Inferior parietal cortex (tissue), 1 donor: ENCODE measurements at regions not wholly inside any gene's neighbourhood (a gene's known extent, or its start where the extent isn't known, plus 50 kb on each side); places are given as distances from the start of the nearest gene placed in this dataset.
"Not testable (repeated sequence)": the region's sequence is repeated elsewhere in the genome, so short reads cannot be mapped to it uniquely, and the experiment has no call there.

ENCODE experiments used
- DNase-seq: peaks from one replicate; pipeline ENCODE4 v3.0.0-alpha.2; 2016; ENCODE audit errors: extremely low spot score

- DNase-seq = no peak
Observed at GRCh38 chr3:118239253-118239652, 795.4 kb downstream of the IGSF11 start.

GRCh38 chr3:118244761-118245160, 789.9 kb downstream of the IGSF11 start:
- no peak for DNase-seq

- no peak for DNase-seq
Observed at GRCh38 chr3:118245312-118245711, 789.3 kb downstream of the IGSF11 start.

DNA sequence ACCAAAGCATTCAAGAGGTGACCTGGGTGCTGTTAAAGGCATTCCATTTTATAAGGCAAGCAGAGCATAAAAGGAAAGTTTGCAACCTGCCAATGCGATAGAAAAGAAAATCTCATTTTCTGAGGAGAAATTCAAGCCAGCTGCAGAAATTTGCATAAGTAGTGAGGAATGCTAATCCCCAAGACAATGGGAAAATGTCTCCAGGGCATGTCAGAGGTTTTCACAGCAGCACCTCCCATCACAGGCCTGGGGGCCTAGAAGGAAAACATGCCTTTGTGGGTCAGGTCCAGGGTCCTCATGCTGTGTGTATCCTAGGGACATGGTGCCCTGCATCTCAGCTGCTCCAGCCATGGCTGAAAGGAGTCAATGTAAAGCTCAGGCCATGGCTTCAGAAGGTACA, 775.8 kb downstream of the IGSF11 start:
- not testable (repeated sequence) for DNase-seq

DNA sequence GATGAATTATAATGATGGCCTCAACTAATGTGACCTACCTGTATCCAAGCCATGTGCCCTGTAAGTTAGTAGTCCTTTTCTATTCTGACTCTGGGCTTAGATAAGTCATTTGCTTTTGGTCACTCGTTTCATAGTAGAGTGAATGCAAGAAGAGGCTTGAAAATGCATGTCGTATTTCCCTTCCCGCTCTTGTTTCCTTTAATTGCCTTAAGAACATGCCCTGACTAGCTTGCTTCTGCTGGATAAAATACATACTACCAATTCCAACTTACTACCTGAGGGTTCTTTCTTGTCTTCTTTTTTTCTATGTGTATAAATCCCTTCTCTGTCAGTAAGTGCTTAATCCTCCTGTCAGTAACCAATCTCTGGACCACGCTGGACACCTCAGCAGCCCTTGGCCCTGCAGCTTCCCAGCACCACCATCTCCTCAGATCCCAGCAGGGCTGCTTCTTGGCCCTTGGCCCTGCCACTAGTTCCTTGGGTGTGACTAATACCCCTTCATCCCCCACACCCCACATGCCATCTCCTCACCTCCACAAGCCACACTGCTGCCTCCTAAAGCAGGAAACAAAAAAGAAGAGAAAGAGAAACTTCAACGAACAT, 771.7 kb downstream of the IGSF11 start:
- no peak for DNase-seq

- DNase-seq = no peak
Observed at GRCh38 chr3:118267588-118267987, 767.1 kb downstream of the IGSF11 start.

DNA sequence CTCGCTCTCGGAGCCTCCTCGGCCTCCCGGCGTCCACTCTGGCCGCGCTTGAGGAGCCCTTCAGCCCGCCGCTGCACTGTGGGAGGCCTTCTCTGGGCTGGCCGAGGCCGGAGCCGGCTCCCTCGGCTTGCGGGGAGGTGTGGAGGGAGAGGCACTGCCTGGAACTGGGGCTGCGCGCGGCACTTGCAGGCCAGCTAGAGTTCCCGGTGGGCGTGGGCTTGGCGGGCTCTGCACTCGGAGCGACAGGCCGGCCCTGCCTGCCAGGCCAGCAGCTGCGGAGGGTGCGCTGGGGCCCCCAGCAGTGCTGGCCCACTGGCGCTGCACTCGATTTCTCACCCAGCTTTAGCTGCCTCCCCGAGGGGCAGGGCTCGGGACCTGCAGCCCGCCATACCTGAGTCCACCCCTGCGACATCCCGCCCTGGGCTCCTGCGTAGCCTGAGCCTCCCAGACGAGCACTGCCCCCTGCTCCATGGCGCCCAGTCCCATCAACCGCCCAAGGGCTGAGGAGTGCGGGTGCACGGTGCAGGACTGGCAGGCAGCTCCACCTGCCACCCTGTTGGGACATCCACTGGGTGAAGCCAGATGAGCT, 765.0 kb downstream of the IGSF11 start:
- DNase-seq = no peak

DNA sequence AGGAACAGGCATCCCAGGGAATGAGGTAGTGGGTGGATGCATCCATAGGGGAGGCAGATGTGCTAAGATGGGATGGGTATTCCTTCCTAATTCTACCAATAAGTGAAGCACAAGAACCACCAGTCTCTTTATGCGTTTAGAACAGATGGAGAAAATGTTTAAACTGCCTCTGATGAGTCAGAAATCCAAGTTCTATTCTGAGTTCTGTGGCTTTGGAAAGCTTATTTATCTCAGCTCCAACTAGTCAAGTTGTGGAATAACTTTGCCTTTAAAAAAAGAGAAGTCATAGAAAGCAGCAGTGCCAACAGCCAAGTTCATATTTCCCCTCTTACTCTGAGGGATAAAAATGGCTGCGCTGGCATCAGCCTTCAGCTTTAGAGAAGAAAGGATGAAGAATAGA, 761.7 kb downstream of the IGSF11 start:
- DNase-seq = peak; percentile 56

DNA sequence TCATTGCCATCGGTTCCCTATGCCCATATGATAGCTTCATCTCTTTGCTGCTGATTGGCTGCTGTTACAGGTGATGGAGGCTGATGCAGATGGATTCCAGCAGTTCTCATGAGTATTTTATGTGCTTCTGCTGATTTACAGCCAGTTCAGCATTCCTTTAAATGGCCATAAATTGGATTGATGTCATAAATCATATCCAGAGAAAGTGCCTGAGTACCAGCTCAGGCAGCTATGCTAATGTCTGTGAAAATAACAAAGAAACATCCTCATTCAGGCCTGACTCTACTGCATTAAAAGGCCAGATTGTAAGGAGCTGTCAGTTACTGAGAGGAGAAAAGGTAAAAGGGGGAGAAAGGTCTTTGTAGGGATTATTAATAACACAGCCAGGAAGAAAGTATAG, 756.8 kb downstream of the IGSF11 start:
- no peak for DNase-seq

GRCh38 chr3:118292841-118293240, 741.8 kb downstream of the IGSF11 start:
- no peak for DNase-seq

DNA sequence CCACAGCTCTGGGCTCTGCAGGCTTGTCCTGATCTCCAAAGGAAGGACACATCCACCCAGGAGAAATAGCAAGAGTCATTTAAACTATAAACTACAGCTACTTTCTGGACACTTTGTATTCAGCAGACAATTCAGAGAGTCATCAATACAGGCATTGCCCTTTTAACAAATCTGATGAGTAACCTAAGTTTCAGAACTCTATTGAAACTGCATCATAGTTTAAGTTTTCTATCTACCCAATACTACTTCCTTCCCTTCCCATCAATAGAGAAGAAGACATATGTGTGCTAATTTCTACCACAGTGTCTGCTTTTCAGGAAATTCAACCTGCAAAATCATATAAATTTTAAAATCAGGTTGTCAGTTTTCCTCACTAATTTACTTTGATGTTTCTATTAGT, 736.5 kb downstream of the IGSF11 start:
- no peak for DNase-seq

- DNase-seq = no peak
Observed at GRCh38 chr3:118304557-118304956, 730.1 kb downstream of the IGSF11 start.

DNA sequence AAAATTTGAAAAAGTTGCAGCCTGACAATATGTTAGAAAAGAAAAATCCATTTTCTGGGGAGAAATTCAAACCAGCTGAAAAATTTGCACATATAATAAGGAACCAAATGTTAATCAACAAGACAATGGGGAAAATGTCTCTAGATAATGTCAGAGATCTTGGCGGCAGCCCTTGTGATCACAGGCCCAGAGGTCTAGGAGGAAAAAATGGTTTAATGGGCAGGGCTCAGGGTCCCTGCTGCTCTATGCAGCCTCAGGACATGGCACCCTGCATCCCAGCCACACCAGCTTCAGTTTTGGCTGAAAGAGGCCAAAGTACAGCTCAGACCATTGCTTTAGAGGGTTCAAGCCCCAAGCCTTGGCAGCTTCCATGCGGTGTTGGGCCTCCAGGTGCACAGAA, 701.9 kb downstream of the IGSF11 start:
- no peak for DNase-seq

GRCh38 chr3:118337649-118338048, 697.0 kb downstream of the IGSF11 start:
- no peak for DNase-seq

- no peak for DNase-seq
Observed at GRCh38 chr3:118347396-118348168, 687.1 kb downstream of the IGSF11 start.

DNA sequence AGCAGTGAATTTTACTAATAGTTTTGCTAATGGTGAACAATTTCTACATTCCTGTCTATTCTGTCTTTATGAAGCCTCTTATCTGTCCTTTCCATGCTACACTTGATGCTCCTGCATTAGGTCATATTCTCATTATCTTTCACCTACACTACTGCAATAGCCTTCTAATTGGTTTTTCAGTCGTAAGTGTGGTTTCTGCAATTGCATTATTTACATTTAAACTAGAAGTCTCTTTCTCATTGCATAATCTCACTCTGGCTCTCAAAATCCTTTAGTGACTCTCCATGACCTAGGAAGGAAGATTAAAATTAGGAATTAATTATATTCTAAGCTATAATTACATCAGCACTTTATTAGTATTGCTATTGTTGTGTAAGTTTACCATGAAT, 686.5 kb downstream of the IGSF11 start:
- DNase-seq = no peak

DNA sequence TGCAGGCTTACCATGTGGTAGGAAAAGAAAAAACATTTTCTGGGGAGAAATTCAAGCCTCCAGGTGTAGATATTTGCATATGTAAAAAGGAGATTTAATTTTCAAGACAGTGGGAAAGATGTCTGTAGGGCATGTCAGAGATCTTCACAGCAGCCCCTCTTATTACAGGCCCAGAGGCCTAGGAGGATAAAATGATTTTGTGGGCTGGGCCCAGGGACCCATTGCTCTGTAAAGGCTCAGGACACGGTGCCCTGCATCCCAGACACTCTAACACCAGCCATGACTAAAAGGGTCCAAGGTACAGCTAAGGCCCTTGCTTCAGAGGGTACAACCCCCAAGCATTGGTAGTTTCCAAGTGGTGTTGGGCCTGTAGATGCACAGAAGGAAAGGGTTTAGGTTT, 680.1 kb downstream of the IGSF11 start:
- DNase-seq = no peak

GRCh38 chr3:118369892-118370491, 664.7 kb downstream of the IGSF11 start:
- DNase-seq = no peak

DNA sequence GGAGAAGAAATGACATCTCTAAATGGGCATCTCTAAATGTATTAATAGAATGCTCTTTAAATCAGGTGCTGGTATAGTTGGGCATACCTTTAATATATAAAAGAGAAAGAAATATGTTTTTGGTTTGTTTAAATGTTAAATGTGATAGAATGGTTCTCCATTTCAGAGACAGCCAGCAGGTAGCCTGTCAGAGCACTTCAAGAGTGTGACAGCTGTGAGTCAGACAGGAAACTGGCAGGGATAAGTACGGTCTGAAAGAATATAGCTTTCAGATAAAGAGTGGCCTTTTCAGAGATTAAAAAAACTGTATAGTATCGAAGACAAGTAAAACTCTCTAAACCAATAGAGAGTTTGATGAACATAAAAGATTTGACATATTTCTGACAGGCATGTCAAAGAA, 654.1 kb downstream of the IGSF11 start:
- no peak for DNase-seq

DNA sequence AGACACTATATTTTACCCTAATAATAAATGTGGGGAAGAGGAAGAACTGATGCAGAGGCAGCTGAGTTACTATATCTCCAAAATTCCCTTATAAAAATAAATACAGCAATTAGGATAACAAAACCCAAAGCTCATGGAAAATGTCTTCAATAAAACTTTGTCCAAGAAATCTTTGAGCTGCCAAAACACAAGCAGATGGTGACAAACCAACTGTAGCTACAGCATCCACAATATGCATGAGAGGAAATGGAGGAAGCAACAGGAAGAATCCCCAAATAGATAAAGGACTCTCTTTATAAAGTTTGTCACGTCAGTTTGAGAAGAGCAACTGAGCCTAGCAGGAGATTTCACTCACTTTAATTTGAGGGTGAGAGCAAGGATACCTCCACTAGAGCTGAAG, 638.2 kb downstream of the IGSF11 start:
- DNase-seq = no peak

DNA sequence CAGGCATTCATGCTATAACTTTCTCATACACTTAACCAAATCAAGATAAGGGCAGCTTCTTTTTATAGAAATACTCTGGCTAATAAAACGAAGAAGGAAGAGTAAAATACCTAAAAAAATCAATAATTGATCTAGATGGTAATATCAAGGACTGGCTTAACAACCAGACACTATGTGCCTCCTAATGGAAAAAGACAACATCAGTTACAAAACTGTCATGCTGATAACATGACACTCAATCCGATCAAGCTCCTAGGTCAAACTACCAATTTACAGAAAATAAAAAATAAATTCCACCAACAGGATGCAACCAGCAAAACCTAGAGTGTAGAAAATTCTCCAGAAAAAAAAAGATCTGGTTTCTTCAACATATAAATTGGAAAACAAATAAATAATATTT, 634.6 kb downstream of the IGSF11 start:
- DNase-seq = no peak

DNA sequence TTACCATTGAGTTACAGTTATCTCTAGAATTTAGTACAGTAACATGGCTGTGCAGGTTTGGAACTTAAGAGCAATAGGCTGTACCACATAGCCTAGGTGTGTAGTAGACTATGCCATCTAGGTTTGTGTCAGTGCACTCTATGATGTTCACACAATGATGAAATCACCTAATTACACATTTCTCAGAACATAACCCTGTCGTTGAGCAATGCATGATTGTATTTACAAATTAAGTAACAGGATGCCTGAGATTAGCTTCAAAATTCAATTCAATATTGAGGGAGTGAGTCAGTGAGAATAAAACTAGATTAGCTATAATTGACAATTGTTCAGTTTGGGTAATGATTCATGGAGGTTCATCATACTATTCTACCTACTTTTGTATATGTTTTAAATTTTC, 633.8 kb downstream of the IGSF11 start:
- DNase-seq = no peak

- no peak for DNase-seq
Observed at GRCh38 chr3:118401887-118402286, 632.8 kb downstream of the IGSF11 start.
